Dermis microvascular lymphatic vessel endothelial cell (primary cell): ENCODE measurements at regions not wholly inside any gene's neighbourhood (a gene's known extent, or its start where the extent isn't known, plus 50 kb on each side); places are given as distances from the start of the nearest gene placed in this dataset.
"Not testable (repeated sequence)": the region's sequence is repeated elsewhere in the genome, so short reads cannot be mapped to it uniquely, and the experiment has no call there.

Experiments used
- DNase-seq, 2 donors: peaks; one replicate each; pipeline versions ENCODE4 v3.0.0 to v3.0.0-alpha.2; 2010; ENCODE audit warnings: low read depth in 2 of 2

DNA sequence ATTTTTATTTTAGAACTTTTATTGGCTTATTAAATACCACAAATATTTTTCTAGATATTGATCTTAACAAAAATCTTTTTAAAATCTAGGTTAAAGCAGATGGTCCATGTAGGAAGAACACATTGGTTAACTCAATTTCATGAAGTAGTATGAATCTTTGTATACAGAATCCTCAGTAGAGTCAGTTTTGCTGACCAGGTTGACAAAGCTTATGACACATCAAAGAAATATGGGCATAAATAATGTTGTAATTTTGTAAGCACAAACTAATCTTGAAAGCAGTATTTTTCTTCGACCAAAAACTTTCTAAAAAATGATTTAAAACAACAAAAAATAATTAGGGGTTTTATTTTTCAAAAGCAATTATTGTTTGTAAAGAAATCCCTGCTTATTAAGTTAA is 479.3 kb upstream of the PCDH10 start:
- no peak for DNase-seq

DNA sequence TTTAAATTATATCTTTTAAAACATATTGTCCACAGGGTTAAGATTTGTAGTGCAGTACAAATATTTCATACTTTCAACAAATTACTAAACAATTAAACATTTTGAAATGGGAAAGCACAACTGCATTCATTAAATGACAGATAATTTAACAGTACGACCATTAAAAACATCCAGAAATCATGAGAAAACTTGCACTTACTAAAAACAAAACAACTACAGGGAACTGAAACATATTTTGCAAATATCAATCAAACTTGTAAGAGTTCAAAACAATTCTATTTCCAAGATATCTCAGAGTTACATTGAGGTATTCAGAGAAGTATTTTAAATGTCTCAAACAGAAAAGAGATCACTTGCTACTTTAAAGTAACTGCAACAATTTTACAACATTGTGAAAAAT is 478.5 kb upstream of the PCDH10 start:
- no peak for DNase-seq

DNA sequence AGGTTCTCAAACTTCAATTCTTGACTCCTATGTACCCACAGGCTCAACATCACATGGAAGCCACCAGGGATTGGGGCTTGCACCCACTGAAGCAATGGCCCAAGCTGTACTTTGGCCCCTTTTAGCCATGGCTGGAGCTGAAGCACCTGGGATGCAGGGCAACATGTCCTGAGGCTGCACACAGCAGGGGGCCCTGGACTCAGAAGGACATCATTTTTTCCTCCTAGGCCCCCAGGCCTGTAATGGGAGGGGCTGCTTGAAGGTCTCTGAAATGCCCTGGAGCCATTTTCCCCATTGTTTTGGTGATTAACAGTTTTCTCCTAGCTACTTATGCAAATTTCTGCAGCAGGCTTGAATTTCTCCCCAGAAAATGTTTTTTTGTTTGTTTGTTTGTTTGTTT is 465.1 kb upstream of the PCDH10 start:
- DNase-seq: no peak

DNA sequence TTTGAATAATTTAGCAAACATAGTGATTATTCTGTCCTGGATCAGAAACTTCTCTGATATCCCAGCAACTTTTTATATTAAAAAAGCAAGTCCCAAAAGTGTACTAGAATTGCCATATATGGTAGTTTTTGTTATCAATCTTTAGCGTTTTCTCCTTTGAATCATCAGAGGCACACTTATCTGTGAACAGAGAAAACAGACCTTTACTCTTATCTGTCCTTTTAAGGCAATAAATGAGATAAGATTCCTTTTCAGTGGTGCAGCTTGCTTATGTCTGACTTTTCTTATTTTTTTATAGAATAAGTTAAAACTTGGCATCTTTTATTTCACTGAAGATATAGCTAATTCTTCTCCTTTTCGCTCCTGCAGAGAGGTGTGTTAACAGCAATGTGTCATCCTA is 458.1 kb upstream of the PCDH10 start:
- DNase-seq: no peak

GRCh38 chr4:132691668-132692067 is 457.4 kb upstream of the PCDH10 start:
- DNase-seq: no peak

DNA sequence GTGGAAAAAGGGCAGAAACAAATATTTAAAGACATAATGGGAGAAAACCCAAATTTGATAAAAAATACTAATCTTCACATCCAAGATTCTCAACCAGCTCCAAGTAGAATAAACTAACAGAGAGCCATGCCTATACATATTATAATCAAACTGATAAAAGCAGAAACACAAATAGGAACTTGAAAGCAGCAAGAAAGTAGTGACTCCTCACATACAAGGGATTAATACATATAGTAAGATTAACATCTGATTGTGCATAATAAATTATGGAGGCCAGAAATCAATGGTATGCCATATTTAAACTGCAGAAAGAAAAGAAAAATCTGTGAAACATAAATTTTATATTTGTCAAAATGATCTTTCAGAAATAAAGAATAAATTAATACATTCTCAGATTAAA is 454.3 kb upstream of the PCDH10 start:
- no peak for DNase-seq

GRCh38 chr4:132697505-132697904 is 451.6 kb upstream of the PCDH10 start:
- not testable (repeated sequence) for DNase-seq

GRCh38 chr4:132707955-132708354 is 441.1 kb upstream of the PCDH10 start:
- no peak for DNase-seq

DNA sequence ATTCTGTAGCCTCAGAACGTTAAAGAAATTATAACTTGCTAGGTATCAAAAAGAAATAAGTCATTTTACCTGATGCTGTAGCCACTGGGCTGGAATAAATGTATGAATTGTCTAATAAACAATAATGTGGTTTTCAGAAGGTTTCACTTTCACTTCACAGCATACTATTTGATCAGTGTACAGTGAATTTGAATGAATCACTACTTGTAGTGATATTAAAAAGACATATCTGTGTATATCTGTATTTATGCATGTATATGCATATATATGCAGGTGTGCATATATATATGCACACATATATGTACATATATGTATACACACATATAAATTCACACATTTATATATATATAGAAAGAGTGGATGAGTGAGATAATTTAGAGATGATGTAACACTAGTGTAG is 440.0 kb upstream of the PCDH10 start:
- no peak for DNase-seq

- DNase-seq: no peak
Observed at GRCh38 chr4:132710971-132711370, 438.1 kb upstream of the PCDH10 start.

- DNase-seq: no peak
Observed at GRCh38 chr4:132737344-132737743, 411.8 kb upstream of the PCDH10 start.

DNA sequence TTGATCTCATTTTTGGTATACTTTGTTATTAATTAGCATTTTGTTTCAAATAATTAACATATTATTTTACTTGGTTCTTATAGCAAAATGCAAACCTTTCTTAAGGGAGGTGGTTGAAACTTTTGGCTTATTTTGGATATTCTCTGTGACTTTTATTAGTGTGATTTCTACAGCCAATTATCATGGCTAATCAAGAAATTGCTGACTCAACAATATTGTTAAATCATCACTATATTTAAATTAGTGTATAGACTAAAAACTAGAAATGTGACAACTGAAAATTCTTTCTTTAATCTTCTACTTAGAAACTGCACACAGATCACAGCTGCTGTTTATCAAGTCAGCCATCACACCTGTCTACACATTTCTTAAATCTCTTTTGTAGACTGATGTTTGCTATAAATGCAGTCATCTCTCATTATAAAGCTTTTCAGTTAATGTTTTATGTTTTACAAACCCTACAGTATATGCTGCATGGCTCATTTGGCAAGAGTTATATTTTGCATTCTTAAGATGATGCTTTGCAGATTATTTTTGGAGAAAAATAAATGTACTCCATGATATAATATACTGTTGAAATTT is 389.8 kb upstream of the PCDH10 start:
- DNase-seq: no peak

GRCh38 chr4:132763465-132763864 is 385.6 kb upstream of the PCDH10 start:
- DNase-seq: no peak

GRCh38 chr4:132767901-132768300 is 381.2 kb upstream of the PCDH10 start:
- DNase-seq: no peak

- no peak for DNase-seq
Observed at GRCh38 chr4:132770776-132771175, 378.3 kb upstream of the PCDH10 start.

GRCh38 chr4:132792310-132792709 is 356.8 kb upstream of the PCDH10 start:
- DNase-seq: no peak

DNA sequence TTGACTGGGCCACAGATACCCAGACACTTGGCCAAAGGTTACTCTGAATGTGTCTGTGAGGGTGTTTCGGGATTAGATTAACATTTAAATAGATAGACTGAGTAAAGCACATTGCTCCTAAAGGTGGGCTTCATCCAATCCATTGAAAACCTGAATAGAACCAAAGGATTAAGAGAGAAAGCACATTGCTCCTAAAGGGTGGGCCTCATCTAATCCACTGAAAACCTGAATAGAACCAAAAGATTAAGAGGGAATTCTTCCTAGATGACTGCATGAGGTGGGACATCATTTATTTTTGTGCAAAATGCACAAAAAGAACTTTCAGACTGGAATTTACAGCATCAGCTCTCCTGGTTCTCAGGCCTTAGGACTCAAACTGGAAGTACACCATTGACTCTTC is 351.2 kb upstream of the PCDH10 start:
- DNase-seq: no peak

GRCh38 chr4:132809298-132810032 is 339.6 kb upstream of the PCDH10 start:
- DNase-seq: no peak

DNA sequence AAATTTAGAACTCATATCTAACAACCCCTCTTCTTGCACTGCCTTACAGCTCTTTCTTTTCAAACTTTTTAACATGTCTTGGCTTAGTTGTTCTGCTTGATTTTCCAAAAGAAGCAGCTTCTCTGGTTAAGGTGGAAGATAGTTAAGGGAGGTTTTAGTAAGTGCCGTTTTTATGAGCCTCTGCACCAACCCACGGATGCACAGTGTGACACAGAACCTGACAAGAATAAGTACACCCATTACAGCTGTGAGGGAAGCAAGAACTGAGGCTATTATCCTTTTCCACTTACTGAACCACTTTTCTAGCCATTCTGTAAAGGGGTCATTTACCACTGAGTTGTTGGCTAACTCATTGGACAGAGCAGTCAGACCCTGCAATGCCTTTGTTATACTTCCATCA is 336.0 kb upstream of the PCDH10 start:
- DNase-seq: not testable (repeated sequence)

- no peak for DNase-seq
Observed at GRCh38 chr4:132818091-132818490, 331.0 kb upstream of the PCDH10 start.

- DNase-seq: no peak
Observed at GRCh38 chr4:132823419-132823818, 325.7 kb upstream of the PCDH10 start.

DNA sequence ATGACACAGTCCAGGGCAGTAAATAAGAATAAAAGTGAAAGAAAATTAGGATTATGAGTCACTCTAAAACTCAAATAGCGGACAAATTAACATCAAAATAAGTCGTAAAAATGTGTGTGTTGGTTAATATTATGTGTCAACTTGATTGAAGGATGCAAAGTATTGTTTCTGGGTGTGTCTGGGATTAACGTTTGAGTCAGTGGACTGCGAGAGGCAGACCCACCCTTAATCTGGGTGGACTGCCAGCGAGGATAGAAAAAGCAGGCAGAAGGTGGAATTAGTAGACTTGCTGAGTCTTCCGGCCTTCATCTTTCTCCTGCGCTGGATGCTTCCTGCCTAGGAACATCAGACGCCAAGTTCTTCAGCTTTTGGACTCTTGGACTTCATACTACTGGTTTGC is 324.3 kb upstream of the PCDH10 start:
- DNase-seq: no peak

- DNase-seq: no peak
Observed at GRCh38 chr4:132827522-132827921, 321.6 kb upstream of the PCDH10 start.

DNA sequence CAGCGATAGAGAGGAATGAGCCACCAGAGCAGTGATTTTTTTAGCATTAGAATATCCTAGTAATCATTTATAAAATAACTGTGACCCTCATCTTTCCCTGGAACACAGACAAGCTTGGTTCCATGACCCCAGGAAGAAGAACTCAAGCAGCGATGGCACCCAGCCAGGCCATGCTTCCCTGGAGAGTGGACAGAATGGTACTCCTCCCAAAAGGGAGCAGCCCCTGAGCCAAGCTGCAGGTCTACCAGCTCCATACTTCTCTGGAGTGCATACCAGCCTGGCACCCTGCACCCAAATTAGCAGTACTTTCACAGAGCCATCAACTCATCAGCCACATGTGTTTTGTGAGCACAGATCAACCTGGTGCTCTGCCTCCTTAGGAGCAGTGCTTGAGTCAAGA is 310.9 kb upstream of the PCDH10 start:
- DNase-seq: no peak
